H9 (cell line): ENCODE measurements at regions not wholly inside any gene's neighbourhood (a gene's known extent, or its start where the extent isn't known, plus 50 kb on each side); places are given as distances from the start of the nearest gene placed in this dataset.

Experiments
- DNase-seq: peaks from one replicate; pipeline ENCODE4 v3.0.0-alpha.2; 2017
- H2AFZ ChIP-seq: one replicate; pipeline ENCODE4 v1.6.1; 2013; ENCODE audit warnings: mild to moderate bottlenecking, low read length, control low read depth, moderate library complexity
- H2AK5ac ChIP-seq: 2 replicates; pipeline ENCODE4 v1.6.1; 2013; ENCODE audit warnings: low read length, control low read depth, mixed read lengths; ENCODE audit not compliant: insufficient read length
- H2BK120ac ChIP-seq: one replicate; pipeline ENCODE4 v1.6.1; 2013; ENCODE audit warnings: low read depth, mild to moderate bottlenecking, low read length, control low read depth, inconsistent platforms; ENCODE audit not compliant: poor library complexity, severe bottlenecking
- H2BK12ac ChIP-seq: 2 replicates; pipeline ENCODE4 v1.6.1; 2013; ENCODE audit warnings: low read length, control low read depth, mixed read lengths, low read depth; ENCODE audit not compliant: insufficient read length
- H2BK15ac ChIP-seq: 2 replicates; pipeline ENCODE4 v1.6.1; 2013; ENCODE audit warnings: low read depth, low read length, control low read depth
- H2BK20ac ChIP-seq: one replicate; pipeline ENCODE4 v1.6.1; 2013; ENCODE audit warnings: low read depth, mild to moderate bottlenecking, low read length, control low read depth, inconsistent platforms; ENCODE audit not compliant: poor library complexity, severe bottlenecking
- H2BK5ac ChIP-seq: 2 replicates; pipeline ENCODE4 v1.6.1; 2013; ENCODE audit warnings: low read length, control low read depth, mixed read lengths; ENCODE audit not compliant: insufficient read length
- H3K14ac ChIP-seq: 2 replicates; pipeline ENCODE4 v1.6.1; 2013; ENCODE audit warnings: low read length, control low read depth; ENCODE audit not compliant: insufficient read depth
- H3K18ac ChIP-seq: 2 replicates; pipeline ENCODE4 v1.6.1; 2013; ENCODE audit warnings: low read depth, mild to moderate bottlenecking, mixed read lengths, low read length, control low read depth; ENCODE audit not compliant: insufficient read length
- H3K23ac ChIP-seq: 2 replicates; pipeline ENCODE4 v1.6.1; 2013; ENCODE audit warnings: low read length, control low read depth, mixed read lengths, low read depth; ENCODE audit not compliant: insufficient read length
- H3K23me2 ChIP-seq: 2 replicates; pipeline ENCODE4 v1.6.1; 2013; ENCODE audit warnings: low read depth, mild to moderate bottlenecking, mixed read lengths, low read length, control low read depth; ENCODE audit not compliant: insufficient read length, poor library complexity, severe bottlenecking
- H3K27ac ChIP-seq: 2 replicates; pipeline ENCODE4 v1.5.1; 2013; ENCODE audit warnings: low read length, control low read depth, mixed read lengths, low read depth; ENCODE audit not compliant: insufficient read length
- H3K27me3 ChIP-seq: 2 replicates; pipeline ENCODE4 v1.6.1; 2013; ENCODE audit warnings: low read length, control low read depth, inconsistent platforms; ENCODE audit not compliant: insufficient read depth
- H3K4ac ChIP-seq: 2 replicates; pipeline ENCODE4 v1.6.1; 2013; ENCODE audit warnings: low read depth, mild to moderate bottlenecking, control low read depth, inconsistent platforms, low read length, moderate library complexity
- H3K4me1 ChIP-seq: 2 replicates; pipeline ENCODE4 v1.6.1; 2013; ENCODE audit warnings: low read length, control low read depth, inconsistent platforms; ENCODE audit not compliant: insufficient read depth
- H3K4me2 ChIP-seq: 2 replicates; pipeline ENCODE4 v1.6.1; 2013; ENCODE audit warnings: low read length, control low read depth, mixed read lengths; ENCODE audit not compliant: insufficient read length, insufficient read depth
- H3K56ac ChIP-seq: 2 replicates; pipeline ENCODE4 v1.6.1; 2013; ENCODE audit warnings: low read depth, mild to moderate bottlenecking, mixed read lengths, low read length, control low read depth; ENCODE audit not compliant: insufficient read length
- H3K79me1 ChIP-seq: 2 replicates; pipeline ENCODE4 v1.6.1; 2013; ENCODE audit warnings: low read depth, mild to moderate bottlenecking, moderate library complexity, low read length, control low read depth, inconsistent platforms; ENCODE audit not compliant: insufficient read depth, poor library complexity, severe bottlenecking
- H3K79me2 ChIP-seq: 2 replicates; pipeline ENCODE4 v1.6.1; 2013; ENCODE audit warnings: low read length, control low read depth, inconsistent platforms; ENCODE audit not compliant: insufficient read depth
- H3K9ac ChIP-seq: 2 replicates; pipeline ENCODE4 v1.6.1; 2013; ENCODE audit warnings: low read length, control low read depth, mixed read lengths; ENCODE audit not compliant: insufficient read length; ENCODE audit errors: extremely low read depth
- H3K9me3 ChIP-seq: one replicate; pipeline ENCODE4 v1.6.1; 2013; ENCODE audit warnings: low read depth, low read length, inconsistent platforms; ENCODE audit not compliant: control insufficient read depth
- H3T11ph ChIP-seq: one replicate; pipeline ENCODE4 v1.6.1; 2013; ENCODE audit warnings: mild to moderate bottlenecking, low read length, control low read depth, inconsistent platforms
- H4K20me1 ChIP-seq: one replicate; pipeline ENCODE4 v1.6.1; 2013; ENCODE audit not compliant: control insufficient read depth, insufficient read length, insufficient read depth
- H4K5ac ChIP-seq: 2 replicates; pipeline ENCODE4 v1.6.1; 2013; ENCODE audit warnings: low read depth, mild to moderate bottlenecking, mixed read lengths, low read length, control low read depth; ENCODE audit not compliant: insufficient read length
- H4K8ac ChIP-seq: replicated peaks from 2 replicates; pipeline ENCODE4 v1.6.1; 2013; ENCODE audit warnings: low read length, control low read depth, mixed read lengths, low read depth; ENCODE audit not compliant: insufficient read length
- H4K91ac ChIP-seq: 2 replicates; pipeline ENCODE4 v1.6.1; 2013; ENCODE audit warnings: low read depth, mild to moderate bottlenecking, moderate library complexity, mixed read lengths, low read length, control low read depth; ENCODE audit not compliant: insufficient read length
- H3K27ac Mint-ChIP-seq, 3 experiments: 2 replicates in 2 of 3; 3 replicates in 1 of 3; pipeline ENCODE4 v1.8.0; 2020 to 2021; ENCODE audit warnings: mixed read lengths in 3 of 3, mild to moderate bottlenecking in 1 of 3, moderate library complexity in 1 of 3
- H3K27me3 Mint-ChIP-seq: 2 replicates; pipeline ENCODE4 v1.8.0; 2021; ENCODE audit warnings: low read depth, mild to moderate bottlenecking, moderate library complexity, mixed read lengths
- H3K36me3 Mint-ChIP-seq, 3 experiments: 2 replicates in 2 of 3; 3 replicates in 1 of 3; pipeline ENCODE4 v1.8.0; 2020 to 2021; ENCODE audit warnings: low read depth in 3 of 3, mixed read lengths in 3 of 3; ENCODE audit not compliant: insufficient read depth in 1 of 3
- H3K4me1 Mint-ChIP-seq, 2 experiments: 2 replicates each; pipeline ENCODE4 v1.8.0; 2020; ENCODE audit warnings: mixed read lengths in 2 of 2
- H3K4me3 Mint-ChIP-seq, 2 experiments: 2 replicates in 1 of 2; 3 replicates in 1 of 2; pipeline ENCODE4 v1.8.0; 2020 to 2021; ENCODE audit warnings: mild to moderate bottlenecking in 2 of 2, mixed read lengths in 2 of 2, moderate library complexity in 1 of 2
- H3K9me3 Mint-ChIP-seq, 2 experiments: 2 replicates in 1 of 2; 3 replicates in 1 of 2; pipeline ENCODE4 v1.8.0; 2020; ENCODE audit warnings: mild to moderate bottlenecking in 2 of 2, mixed read lengths in 2 of 2, moderate library complexity in 1 of 2
- WGBS: extraction: QIAGEN DNeasy Blood & Tissue Kit; methylation state at CpG from one replicate; pipeline ENCODE4 v1.1.7; 2013; ENCODE audit warnings: missing lambda C conversion rate, low lambda C conversion rate, mixed read lengths; ENCODE audit not compliant: insufficient read length; ENCODE audit errors: extremely low coverage; 5-methylcytosine and 5-hydroxymethylcytosine counted together
- TF ChIP-seq, protein P1 (sequence below): fragments of 200-600 bp; sonication (generic); conservative IDR thresholded peaks from 3 replicates; pipeline ENCODE4 v1.8.0; 2021; ENCODE audit warnings: antibody characterized with exemption, mild to moderate bottlenecking

GRCh38 chr6:137413482-137413881 lies 80.7 kb downstream of the OLIG3 start:
- H4K5ac ChIP-seq = no peak overlapping the region
- H2BK15ac ChIP-seq = no peak overlapping the region
- H3K4me2 ChIP-seq = no peak overlapping the region
- no peak overlapping the region for H3K14ac ChIP-seq
- no peak overlapping the region for H4K8ac ChIP-seq
- no peak overlapping the region for H4K91ac ChIP-seq
- H3T11ph ChIP-seq = no peak overlapping the region
- peaks cover 4% of the 10 kb centered on the region; the same call in 1 of the 2 replicates for H3K4me1 ChIP-seq
- no peaks in the 10 kb centered on the region for H3K79me1 ChIP-seq
- no peak overlapping the region for H3K56ac ChIP-seq
- H4K20me1 ChIP-seq = no peaks in the 10 kb centered on the region
- no peak overlapping the region for H2BK12ac ChIP-seq
- no peak overlapping the region for H3K9ac ChIP-seq
- no peak overlapping the region for H3K4ac ChIP-seq
- H3K79me2 ChIP-seq = no peaks in the 10 kb centered on the region
- no peaks in the 10 kb centered on the region for H3K27me3 ChIP-seq
- Mint-ChIP-seq H3K9me3 (no peaks in the 10 kb centered on the region), H3K4me3 (no peak overlapping the region), H3K36me3 (no peaks in the 10 kb centered on the region; a peak in 1 of 7 replicates), H3K4me1 (peaks cover 48% of the 10 kb centered on the region in 2 experiments), H3K27me3 (peaks cover 28% of the 10 kb centered on the region), H3K27ac (no peak overlapping the region)
- no peak overlapping the region for H2BK5ac ChIP-seq
- H3K18ac ChIP-seq = no peak overlapping the region
- H2BK120ac ChIP-seq = no peak overlapping the region
- DNase-seq = no peak
- no CpG with 5 or more reads among the region's 3 CpGs for WGBS
- peaks cover 6% of the 10 kb centered on the region for H3K23me2 ChIP-seq
- H2BK20ac ChIP-seq = no peak overlapping the region
- no peak overlapping the region for H2AK5ac ChIP-seq
- H3K27ac ChIP-seq = no peak overlapping the region
- H2AFZ ChIP-seq = no peak overlapping the region
- no peak overlapping the region for H3K23ac ChIP-seq
- H3K9me3 ChIP-seq = no peaks in the 10 kb centered on the region
- TF ChIP-seq, protein P1, sequence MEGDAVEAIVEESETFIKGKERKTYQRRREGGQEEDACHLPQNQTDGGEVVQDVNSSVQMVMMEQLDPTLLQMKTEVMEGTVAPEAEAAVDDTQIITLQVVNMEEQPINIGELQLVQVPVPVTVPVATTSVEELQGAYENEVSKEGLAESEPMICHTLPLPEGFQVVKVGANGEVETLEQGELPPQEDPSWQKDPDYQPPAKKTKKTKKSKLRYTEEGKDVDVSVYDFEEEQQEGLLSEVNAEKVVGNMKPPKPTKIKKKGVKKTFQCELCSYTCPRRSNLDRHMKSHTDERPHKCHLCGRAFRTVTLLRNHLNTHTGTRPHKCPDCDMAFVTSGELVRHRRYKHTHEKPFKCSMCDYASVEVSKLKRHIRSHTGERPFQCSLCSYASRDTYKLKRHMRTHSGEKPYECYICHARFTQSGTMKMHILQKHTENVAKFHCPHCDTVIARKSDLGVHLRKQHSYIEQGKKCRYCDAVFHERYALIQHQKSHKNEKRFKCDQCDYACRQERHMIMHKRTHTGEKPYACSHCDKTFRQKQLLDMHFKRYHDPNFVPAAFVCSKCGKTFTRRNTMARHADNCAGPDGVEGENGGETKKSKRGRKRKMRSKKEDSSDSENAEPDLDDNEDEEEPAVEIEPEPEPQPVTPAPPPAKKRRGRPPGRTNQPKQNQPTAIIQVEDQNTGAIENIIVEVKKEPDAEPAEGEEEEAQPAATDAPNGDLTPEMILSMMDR = no peak
